A549 (cell line): ENCODE measurements at regions not wholly inside any gene's neighbourhood (a gene's known extent, or its start where the extent isn't known, plus 50 kb on each side); places are given as distances from the start of the nearest gene placed in this dataset.

Experiments
- JUNB ChIP-seq: fragments of >200 bp; sonication (Bioruptor Twin); formaldehyde crosslinking; IDR thresholded peaks from 2 replicates; pipeline ENCODE4 v1.6.1; 2016
- MAFK ChIP-seq: fragments of 450-650 bp; IDR thresholded peaks from 2 replicates; pipeline ENCODE4 v1.6.1; 2014; ENCODE audit not compliant: partially characterized antibody
- POLR2A ChIP-seq: IDR thresholded peaks from 2 replicates; pipeline ENCODE4 v1.6.1; 2012; ENCODE audit warnings: mild to moderate bottlenecking, low read length
- RARB ChIP-seq: fragments of 250-450 bp; sonication (Bioruptor Pico); IDR thresholded peaks from 2 replicates; pipeline ENCODE4 v1.8.0; 2021; ENCODE audit warnings: mild to moderate bottlenecking, moderate library complexity
- TF ChIP-seq, protein P1 (sequence below): fragments of >200 bp; sonication (Bioruptor Twin); formaldehyde crosslinking; IDR thresholded peaks from 3 replicates; pipeline ENCODE4 v1.5.1; 2016

DNA sequence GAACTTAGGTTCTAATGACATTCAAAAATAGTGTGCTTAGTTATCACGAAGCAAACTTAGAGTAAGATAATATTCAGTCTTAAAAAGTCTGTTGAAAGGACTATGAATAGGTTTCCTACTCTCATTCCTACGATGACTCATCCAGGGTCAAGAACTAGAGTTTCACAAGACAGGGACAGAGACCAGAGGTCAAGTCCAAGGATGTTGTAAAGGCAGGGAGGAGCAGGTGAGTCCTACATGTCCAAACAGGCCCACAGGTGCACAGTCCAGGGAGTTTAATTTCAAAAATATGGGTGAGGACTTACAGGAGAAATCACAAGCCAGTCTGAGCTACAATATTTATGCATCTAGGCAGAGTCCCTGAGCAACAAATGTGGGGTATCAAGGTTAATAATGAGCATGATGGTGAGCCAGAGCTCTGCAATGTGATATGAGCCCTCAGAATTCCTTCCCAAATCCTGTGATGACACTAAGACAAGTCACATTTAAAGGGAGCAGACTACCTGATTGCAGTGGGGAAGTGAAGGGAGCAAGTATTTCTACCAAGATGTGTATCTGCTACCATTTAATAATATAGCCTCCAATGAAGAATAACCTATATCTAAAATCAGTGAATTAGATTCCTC lies 100.0 kb upstream of the NRIP1 start:
- TF ChIP-seq, protein P1, sequence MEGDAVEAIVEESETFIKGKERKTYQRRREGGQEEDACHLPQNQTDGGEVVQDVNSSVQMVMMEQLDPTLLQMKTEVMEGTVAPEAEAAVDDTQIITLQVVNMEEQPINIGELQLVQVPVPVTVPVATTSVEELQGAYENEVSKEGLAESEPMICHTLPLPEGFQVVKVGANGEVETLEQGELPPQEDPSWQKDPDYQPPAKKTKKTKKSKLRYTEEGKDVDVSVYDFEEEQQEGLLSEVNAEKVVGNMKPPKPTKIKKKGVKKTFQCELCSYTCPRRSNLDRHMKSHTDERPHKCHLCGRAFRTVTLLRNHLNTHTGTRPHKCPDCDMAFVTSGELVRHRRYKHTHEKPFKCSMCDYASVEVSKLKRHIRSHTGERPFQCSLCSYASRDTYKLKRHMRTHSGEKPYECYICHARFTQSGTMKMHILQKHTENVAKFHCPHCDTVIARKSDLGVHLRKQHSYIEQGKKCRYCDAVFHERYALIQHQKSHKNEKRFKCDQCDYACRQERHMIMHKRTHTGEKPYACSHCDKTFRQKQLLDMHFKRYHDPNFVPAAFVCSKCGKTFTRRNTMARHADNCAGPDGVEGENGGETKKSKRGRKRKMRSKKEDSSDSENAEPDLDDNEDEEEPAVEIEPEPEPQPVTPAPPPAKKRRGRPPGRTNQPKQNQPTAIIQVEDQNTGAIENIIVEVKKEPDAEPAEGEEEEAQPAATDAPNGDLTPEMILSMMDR = no peak
- no peak for TF ChIP-seq RARB (CRISPR knock-in tag)
- TF ChIP-seq MAFK = no peak
- TF ChIP-seq JUNB = no peak
- no peak for TF ChIP-seq POLR2A
